Astrocyte (in vitro differentiated cells and primary cell): ENCODE measurements at regions not wholly inside any gene's neighbourhood (a gene's known extent, or its start where the extent isn't known, plus 50 kb on each side); places are given as distances from the start of the nearest gene placed in this dataset.

Source experiments
- CTCF ChIP-seq: IDR thresholded peaks from 2 replicates; pipeline ENCODE4 v1.5.1; 2011; ENCODE audit warnings: low read depth, mild to moderate bottlenecking, inconsistent platforms, low read length, moderate library complexity; ENCODE audit not compliant: insufficient read depth
- EZH2 ChIP-seq: IDR thresholded peaks from 2 replicates; pipeline ENCODE4 v1.6.1; 2012; ENCODE audit warnings: mild to moderate bottlenecking, low read length, inconsistent platforms; ENCODE audit not compliant: insufficient read depth

- TF ChIP-seq CTCF (no peak), EZH2 (no peak)
These were observed 1181.4 kb upstream of the AMELY start for GRCh38 chrY:8092926-8093325.
